ENCODE measurements at regions not wholly inside any gene's neighbourhood (a gene's known extent, or its start where the extent isn't known, plus 50 kb on each side); places are given as distances from the start of the nearest gene placed in this dataset.

- DNase-seq (ENCODE audit: low spot score), result no peak
- TF ChIP-seq CTCF (IDR thresholded peaks at IDR 0.05; ENCODE audit: extremely low read depth, missing control alignments), result no peak
Observed at GRCh38 chr5:168013546-168013945, 277.9 kb upstream of the WWC1 start.

GRCh38 chr5:168014433-168015123, 276.9 kb upstream of the WWC1 start:
- no peak for TF ChIP-seq CTCF (IDR thresholded peaks at IDR 0.05; ENCODE audit: extremely low read depth, missing control alignments)

GRCh38 chr5:168015506-168015905, 275.9 kb upstream of the WWC1 start:
- TF ChIP-seq CTCF (IDR thresholded peaks at IDR 0.05; ENCODE audit: extremely low read depth, missing control alignments), result no peak
- DNase-seq (ENCODE audit: low spot score), result no peak

More at GRCh38 chr5:168014433-168015123, 276.9 kb upstream of the WWC1 start:
- DNase-seq (ENCODE audit: low spot score), result no peak

- no peak for TF ChIP-seq CTCF (IDR thresholded peaks at IDR 0.05; ENCODE audit: extremely low read depth, missing control alignments)
- DNase-seq (ENCODE audit: low spot score), result no peak
Observed at GRCh38 chr5:168017313-168017712, 274.1 kb upstream of the WWC1 start.

- no peak for TF ChIP-seq CTCF (IDR thresholded peaks at IDR 0.05; ENCODE audit: extremely low read depth, missing control alignments)
Observed at GRCh38 chr5:168019143-168019542, 272.3 kb upstream of the WWC1 start.

GRCh38 chr5:168020542-168021294, 270.7 kb upstream of the WWC1 start:
- TF ChIP-seq CTCF (IDR thresholded peaks at IDR 0.05; ENCODE audit: extremely low read depth, missing control alignments), result no peak
- no peak for DNase-seq (ENCODE audit: low spot score)

More at GRCh38 chr5:168019143-168019542, 272.3 kb upstream of the WWC1 start:
- DNase-seq (ENCODE audit: low spot score), result no peak

GRCh38 chr5:168022446-168023169, 268.8 kb upstream of the WWC1 start:
- TF ChIP-seq CTCF (IDR thresholded peaks at IDR 0.05; ENCODE audit: extremely low read depth, missing control alignments), result no peak
- DNase-seq (ENCODE audit: low spot score), result no peak
